ENCODE measurements at regions not wholly inside any gene's neighbourhood (a gene's known extent, or its start where the extent isn't known, plus 50 kb on each side); places are given as distances from the start of the nearest gene placed in this dataset.

GRCh38 chr14:23863836-23864235 lies 89.7 kb upstream of the DHRS4 start:
- no peak for TF ChIP-seq SUZ12 (IDR thresholded peaks at IDR 0.05)
- TF ChIP-seq BHLHE40 (IDR thresholded peaks at IDR 0.05; ENCODE audit: borderline replicate concordance) = no peak
- no peak for TF ChIP-seq ELF4 (IDR thresholded peaks at IDR 0.05)
- TF ChIP-seq LEF1 (IDR thresholded peaks at IDR 0.05; ENCODE audit: borderline replicate concordance) = no peak
- TF ChIP-seq CTBP1 (IDR thresholded peaks at IDR 0.05; ENCODE audit: borderline replicate concordance) = no peak
- TF ChIP-seq ARNT (IDR thresholded peaks at IDR 0.05) = no peak
- no peak for TF ChIP-seq FOXA1 (IDR thresholded peaks at IDR 0.05)
- TF ChIP-seq ZNF384 (IDR thresholded peaks at IDR 0.05) = no peak
- no peak for TF ChIP-seq FOXM1 (IDR thresholded peaks at IDR 0.05; ENCODE audit: borderline replicate concordance)
- no peak for TF ChIP-seq SP1 (IDR thresholded peaks at IDR 0.05)
- no peak for TF ChIP-seq HDGF (IDR thresholded peaks at IDR 0.05; ENCODE audit: borderline replicate concordance)
- no peak for TF ChIP-seq FOXK2 (IDR thresholded peaks at IDR 0.05)
- TF ChIP-seq PKNOX1 (IDR thresholded peaks at IDR 0.05) = no peak

Measured in HEK293T (cell line).